ENCODE measurements at regions not wholly inside any gene's neighbourhood (a gene's known extent, or its start where the extent isn't known, plus 50 kb on each side); places are given as distances from the start of the nearest gene placed in this dataset.

GRCh38 chr15:62816342-62817069 is 226.0 kb upstream of the TPM1 start:
- no peak for DNase-seq (ENCODE audit: low spot score)

DNA sequence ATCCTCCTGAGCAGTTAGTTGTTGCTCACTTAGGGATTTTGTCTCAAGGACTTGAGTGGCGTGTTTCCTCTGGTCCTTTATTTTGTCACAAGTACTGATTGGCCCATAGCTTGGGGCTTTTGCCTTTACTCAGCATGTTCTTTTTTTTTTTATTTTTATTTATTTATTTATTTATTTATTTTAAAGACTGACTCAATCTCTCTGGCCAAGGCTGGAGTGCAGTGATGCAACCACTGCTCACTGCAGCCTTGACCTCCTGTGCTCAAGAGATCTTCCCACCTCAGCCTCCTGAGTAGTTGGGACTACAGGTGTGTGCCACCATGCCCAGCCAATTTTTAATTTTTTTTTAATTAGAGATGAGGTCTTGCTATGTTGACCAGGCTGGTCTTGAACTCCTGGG is 223.9 kb upstream of the TPM1 start:
- no peak for DNase-seq (ENCODE audit: low spot score)

- peak; percentile 14 for DNase-seq (ENCODE audit: low spot score)
Observed at GRCh38 chr15:62821384-62822131, 221.0 kb upstream of the TPM1 start.

DNA sequence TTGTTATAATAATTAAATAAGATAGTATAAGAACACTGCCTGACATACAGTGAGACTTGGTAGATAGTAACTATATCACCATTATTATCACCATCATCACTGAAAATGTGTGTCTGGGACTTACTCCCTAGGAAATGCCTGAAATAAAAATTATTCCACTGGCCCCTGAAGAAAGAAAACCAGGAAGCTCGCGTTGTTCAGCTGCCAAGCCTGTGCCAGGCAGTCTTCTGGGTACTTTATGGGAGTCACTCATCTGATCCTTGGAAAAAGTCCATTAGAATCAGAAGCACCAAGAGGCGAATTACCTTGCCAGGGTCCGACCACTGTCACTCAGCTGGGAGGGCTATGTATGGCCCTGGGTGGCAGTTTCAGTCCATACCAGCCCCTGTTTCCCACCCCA is 220.3 kb upstream of the TPM1 start:
- DNase-seq (ENCODE audit: low spot score): peak; percentile 9

DNA sequence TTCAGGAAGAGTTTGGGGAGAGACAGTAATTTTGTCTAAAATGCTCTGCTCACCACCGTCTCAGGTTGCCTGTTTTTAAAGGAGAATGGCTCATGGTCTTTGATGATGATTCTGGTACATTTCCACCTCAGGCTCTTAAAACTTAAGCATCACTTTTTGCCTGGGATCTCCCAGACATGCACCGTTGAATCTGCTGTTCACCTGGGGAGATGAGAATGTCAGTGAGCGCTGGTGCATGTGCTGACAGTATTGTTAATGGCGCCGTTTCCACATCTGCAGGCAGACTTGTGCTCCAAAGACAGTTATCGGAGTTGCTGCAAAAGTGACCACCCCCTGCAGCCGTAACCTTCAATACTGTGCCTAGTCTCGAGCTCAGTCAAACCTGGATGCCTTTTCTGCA is 219.0 kb upstream of the TPM1 start:
- DNase-seq (ENCODE audit: low spot score): no peak

DNA sequence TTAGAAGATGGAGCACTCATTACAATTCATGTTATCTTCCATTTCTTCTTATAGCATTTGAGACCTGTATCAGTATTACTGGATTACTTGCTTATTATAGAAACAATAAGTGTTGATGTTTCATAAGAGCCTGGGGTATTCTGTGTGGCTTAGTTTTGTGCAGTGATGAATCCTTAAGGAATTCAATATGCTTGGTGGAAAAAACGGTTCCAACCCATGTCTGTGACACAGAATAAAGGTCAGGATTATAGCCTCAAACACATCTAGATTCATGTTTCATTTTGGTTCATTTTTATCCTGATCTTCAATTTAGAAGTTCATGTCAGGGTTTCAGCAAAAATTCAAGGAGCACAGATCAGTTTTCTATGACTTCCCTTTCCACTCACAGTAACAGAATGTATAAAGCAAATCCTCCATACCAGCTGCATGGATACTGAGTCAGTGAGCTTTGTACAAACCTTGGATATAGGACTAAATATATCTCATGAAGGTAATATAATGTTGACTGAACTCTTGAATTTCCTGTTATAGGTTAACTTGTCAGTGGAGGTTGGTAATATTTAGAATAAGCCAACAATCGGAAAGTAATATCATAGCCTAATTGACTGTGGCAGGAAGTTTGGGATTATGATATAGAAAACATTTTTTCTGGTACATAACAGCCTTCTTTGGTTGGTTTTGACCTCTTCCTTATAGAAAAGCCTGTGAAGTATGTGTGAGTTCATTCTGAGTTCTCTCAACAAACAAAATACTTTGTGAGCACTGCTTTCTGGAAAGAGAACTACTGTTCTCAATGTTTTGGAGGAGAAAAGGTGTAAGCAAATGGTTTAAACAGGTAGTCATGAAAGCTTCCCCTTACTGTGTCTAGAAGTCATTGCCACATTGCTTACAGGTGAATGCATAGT is 218.2 kb upstream of the TPM1 start:
- DNase-seq (ENCODE audit: low spot score): no peak

- DNase-seq (ENCODE audit: low spot score): no peak
Observed at GRCh38 chr15:62825191-62825590, 217.4 kb upstream of the TPM1 start.

- DNase-seq (ENCODE audit: low spot score): no peak
Observed at GRCh38 chr15:62826561-62826960, 216.0 kb upstream of the TPM1 start.

- no peak for DNase-seq (ENCODE audit: low spot score)
Observed at GRCh38 chr15:62828364-62828763, 214.2 kb upstream of the TPM1 start.

DNA sequence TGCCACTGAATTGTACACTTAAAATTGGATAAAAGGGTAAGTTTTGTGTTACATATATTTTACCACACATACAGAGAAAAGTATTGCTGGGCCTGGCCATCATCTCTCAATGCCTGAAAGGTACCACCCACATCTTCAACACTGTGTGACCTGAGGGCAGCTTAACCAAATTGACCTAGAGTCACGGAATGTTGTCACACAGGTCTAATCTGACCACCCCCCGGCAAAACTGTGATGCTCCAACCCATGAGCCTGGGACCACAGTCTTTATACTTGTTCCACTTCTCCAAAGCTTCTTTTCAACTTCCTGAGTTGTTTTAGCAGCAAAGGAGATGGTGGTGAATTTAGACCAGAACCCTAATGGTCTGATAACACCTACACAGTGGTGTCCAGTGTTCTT is 210.3 kb upstream of the TPM1 start:
- no peak for DNase-seq (ENCODE audit: low spot score)

DNA sequence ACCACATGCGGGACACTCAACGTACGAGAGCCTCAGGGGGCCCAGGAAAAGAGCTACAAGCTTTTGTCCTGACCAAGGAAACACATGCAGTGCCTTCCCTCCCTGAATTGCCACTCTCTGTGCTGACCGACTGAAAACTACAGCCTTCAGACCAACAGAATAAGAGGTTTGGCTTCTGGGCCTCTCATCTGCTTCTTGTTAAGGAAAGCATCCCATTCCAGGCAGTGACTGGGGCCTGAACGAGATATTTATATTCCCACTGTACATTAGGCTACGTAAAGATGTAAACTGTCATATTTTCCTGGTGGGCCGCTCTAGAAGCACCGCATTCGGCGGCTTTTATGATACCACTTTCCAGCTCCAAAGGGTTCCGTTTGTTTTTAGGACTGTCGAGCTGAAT is 208.9 kb upstream of the TPM1 start:
- DNase-seq (ENCODE audit: low spot score): no peak

GRCh38 chr15:62834686-62835329 is 207.7 kb upstream of the TPM1 start:
- no peak for DNase-seq (ENCODE audit: low spot score)

DNA sequence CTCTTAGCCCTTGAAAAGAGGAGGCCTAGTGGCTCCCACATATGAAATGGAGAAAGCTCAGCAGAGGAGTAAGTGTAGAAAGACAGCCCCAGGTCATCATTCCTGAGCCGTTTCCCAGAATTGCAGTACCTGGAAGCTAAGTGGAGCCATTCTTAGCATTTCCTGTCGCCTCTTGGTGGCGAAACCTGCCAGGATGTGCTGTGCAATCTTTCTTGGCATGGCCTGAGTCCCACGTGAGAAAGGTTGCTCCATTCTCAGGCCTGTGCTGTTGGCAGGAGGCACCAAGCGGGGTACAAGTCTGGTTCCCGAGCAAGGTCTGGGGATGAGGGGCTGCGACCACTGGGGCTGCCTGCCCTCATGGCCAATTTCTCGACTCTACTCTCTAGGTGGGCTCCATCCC is 207.2 kb upstream of the TPM1 start:
- DNase-seq (ENCODE audit: low spot score): no peak

DNA sequence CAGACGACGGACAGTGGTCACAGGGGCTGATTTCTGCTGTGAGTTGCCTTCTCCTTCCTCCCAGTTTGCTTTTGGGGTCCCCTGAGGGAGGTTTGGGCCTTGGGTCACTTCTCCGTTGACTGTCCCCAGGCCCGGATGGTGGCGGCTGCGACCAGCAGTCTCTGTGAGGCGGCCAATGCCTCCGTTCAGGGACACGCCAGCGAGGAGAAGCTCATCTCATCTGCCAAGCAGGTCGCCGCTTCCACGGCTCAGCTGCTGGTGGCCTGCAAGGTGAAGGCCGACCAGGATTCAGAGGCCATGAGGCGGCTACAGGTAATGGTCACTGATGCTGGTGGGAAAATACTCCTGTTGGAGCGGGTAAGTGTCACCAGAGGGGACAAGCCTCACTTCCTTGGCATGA is 206.8 kb upstream of the TPM1 start:
- no peak for DNase-seq (ENCODE audit: low spot score)

DNA sequence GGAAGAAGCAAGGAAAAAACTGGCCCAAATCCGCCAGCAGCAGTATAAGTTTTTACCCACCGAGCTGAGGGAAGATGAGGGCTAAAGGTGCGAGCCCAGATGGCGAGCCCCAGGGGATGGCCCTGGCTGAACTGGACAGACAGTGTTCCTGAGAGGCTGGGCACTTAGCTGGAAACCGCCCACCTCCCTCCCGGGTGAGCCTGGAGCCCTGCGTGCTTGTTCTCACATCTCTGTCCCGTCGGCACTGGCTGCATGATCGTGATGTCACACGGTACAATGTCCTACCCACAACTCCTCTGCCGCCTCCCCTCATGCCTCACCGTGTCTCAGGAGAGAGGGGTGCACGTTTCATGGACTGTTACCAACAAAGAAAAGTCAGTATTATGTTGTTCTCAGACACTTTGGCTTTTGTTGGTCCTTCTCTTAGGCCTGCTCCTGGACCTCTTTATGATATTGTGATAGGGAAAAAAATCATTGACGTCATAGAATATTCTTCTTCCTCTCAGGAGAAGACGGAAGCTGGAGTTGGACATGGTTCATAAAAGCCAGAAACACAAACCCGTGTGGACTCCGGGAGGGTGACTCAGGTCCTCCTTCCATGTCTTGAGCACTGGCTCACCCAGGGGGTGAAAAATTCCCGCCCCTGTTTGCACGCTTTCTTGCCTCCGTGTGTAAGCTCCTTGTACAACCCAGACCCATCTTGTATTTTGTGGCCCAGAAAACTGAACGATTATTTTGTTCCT is 201.8 kb upstream of the TPM1 start:
- no peak for DNase-seq (ENCODE audit: low spot score)

- DNase-seq (ENCODE audit: low spot score): no peak
Observed at GRCh38 chr15:62841269-62841628, 201.3 kb upstream of the TPM1 start.

DNA sequence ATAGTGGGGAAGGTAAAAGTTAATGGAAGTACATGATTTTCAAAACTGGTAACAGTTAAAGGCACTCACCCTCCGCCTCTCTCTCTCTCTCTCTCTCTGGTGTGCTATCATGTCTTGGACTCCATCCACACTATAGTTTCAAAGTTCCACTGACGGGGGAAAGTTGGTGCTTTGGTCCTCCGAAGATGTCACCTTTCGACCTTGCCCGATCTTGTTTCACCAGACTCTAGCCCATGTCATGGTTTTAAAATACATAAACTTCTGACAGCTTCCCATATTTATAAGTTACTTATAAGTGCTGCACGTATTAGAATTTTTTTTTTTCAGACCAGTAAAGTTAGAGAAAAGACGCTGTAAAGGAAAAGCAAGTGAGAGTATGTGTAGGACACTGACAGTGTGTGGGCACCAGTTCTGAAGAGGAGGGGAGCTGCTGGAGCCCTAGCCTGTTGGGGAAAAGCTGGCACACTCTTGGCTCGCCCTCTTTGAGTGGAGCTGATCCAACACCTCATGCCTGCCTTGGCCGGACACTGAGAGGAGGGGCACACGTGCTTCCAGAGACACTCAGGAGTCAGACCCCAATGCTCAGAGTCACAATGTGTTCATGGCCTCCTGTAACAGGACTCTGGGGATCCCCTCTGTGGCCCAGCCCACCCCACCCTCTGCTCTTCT is 200.5 kb upstream of the TPM1 start:
- no peak for DNase-seq (ENCODE audit: low spot score)

DNA sequence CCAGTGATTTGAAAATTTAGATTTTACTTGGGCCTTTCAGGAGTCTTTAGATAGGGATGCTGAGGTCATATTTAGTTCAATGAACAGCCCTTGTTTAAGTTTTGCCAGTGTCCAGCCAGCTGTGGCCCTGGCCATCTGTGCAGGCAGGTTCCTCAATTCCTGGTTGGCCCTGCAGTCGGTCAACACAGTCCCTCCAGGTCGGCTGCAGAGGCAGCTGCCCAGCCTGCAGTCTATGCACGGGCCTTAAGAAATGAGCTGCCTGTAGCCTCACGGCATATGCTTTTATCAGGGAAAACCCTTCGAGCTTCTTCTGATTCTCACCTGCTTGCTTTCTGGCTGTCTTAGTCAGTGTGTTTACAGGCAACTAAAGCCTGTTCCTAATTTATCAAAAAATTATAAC is 199.2 kb upstream of the TPM1 start:
- no peak for DNase-seq (ENCODE audit: low spot score)

DNA sequence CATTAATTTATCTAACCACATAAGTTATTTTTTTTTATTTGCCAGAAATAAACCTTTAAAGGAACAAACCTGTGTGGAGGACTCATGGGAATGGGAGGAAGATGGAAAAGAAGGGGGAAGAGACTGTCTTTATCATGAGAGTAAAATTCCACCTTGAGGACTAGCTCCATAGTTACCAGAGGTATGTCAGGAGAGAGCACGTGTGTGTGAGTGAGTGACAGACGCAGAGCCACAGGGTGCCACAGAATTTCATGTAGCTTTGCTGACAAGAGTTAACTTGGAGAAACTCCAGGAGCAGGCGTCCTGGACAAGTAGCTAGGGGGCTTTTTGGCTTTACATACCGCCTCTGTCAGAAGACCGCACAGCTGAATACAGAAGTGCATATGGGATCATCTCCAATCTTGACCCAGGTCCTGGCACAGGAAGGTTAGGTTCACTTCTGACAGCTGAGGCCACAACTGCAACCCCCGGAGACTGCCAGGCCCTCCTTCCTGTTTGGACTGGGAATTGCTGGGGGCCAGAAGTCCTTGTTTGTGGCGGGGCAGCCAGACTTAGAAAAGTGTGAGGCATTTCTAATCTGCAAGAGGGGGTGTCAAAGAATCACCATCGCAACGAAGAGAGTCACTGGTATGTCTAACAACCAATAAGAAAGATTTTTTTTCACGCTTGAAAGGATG is 197.8 kb upstream of the TPM1 start:
- no peak for DNase-seq (ENCODE audit: low spot score)
